ENCODE measurements at regions not wholly inside any gene's neighbourhood (a gene's known extent, or its start where the extent isn't known, plus 50 kb on each side); places are given as distances from the start of the nearest gene placed in this dataset.

- TF ChIP-seq CTCF (IDR thresholded peaks at IDR 0.05; ENCODE audit: insufficient read depth, low read length, poor library complexity, severe bottlenecking), result no peak
- Histone ChIP-seq H3K36me3 (ENCODE audit: control insufficient read depth, insufficient read depth, low read length) (no peaks in the 10 kb centered on the region), H3K27me3 (ENCODE audit: control insufficient read depth, insufficient read depth, low read length) (no peaks in the 10 kb centered on the region), H3K4me3 (ENCODE audit: low read depth, low read length) (no peak overlapping the region)
- no peak for DNase-seq (ENCODE audit: low read depth)
Measured at GRCh38 chr3:59254433-59254832, 204.6 kb upstream of the CFAP20DC start.

GRCh38 chr3:59253523-59253922 is 203.7 kb upstream of the CFAP20DC start:
- TF ChIP-seq CTCF (IDR thresholded peaks at IDR 0.05; ENCODE audit: insufficient read depth, low read length, poor library complexity, severe bottlenecking), result no peak

DNA sequence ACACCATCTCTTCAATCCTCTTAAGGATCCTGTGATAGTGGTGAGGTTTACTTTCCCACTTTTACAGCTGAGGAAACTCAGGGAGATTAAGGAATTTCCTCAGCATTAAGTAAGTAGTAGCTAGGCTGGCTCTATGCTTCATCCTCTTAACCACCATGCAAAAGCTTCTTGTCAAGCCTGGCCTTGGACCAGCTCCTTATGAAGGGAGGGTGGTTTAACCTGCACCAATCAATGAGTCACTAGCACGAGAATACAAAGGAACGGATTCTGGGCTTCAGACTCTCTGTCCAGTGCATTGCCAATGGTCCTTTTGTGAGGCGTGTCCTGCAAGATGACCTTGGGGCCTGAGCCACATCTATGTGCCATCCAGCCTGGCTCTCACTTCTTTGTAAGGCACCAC is 202.0 kb upstream of the CFAP20DC start:
- no peak for TF ChIP-seq CTCF (IDR thresholded peaks at IDR 0.05; ENCODE audit: insufficient read depth, low read length, poor library complexity, severe bottlenecking)
- no peak for DNase-seq (ENCODE audit: low read depth)
- H3K27me3 ChIP-seq (ENCODE audit: control insufficient read depth, insufficient read depth, low read length), result no peaks in the 10 kb centered on the region
- H3K36me3 ChIP-seq (ENCODE audit: control insufficient read depth, insufficient read depth, low read length), result no peaks in the 10 kb centered on the region
- no peak overlapping the region for H3K4me3 ChIP-seq (ENCODE audit: low read depth, low read length)

More at GRCh38 chr3:59253523-59253922, 203.7 kb upstream of the CFAP20DC start:
- Histone ChIP-seq H3K36me3 (ENCODE audit: control insufficient read depth, insufficient read depth, low read length) (no peaks in the 10 kb centered on the region), H3K27me3 (ENCODE audit: control insufficient read depth, insufficient read depth, low read length) (no peaks in the 10 kb centered on the region), H3K4me3 (ENCODE audit: low read depth, low read length) (no peak overlapping the region)
- DNase-seq (ENCODE audit: low read depth), result no peak

- DNase-seq (ENCODE audit: low read depth), result no peak
- no peaks in the 10 kb centered on the region for H3K36me3 ChIP-seq (ENCODE audit: control insufficient read depth, insufficient read depth, low read length)
- no peak for TF ChIP-seq CTCF (IDR thresholded peaks at IDR 0.05; ENCODE audit: insufficient read depth, low read length, poor library complexity, severe bottlenecking)
- no peak overlapping the region for H3K4me3 ChIP-seq (ENCODE audit: low read depth, low read length)
- no peaks in the 10 kb centered on the region for H3K27me3 ChIP-seq (ENCODE audit: control insufficient read depth, insufficient read depth, low read length)
Measured at GRCh38 chr3:59250600-59250999, 200.8 kb upstream of the CFAP20DC start.

- no peak for TF ChIP-seq CTCF (IDR thresholded peaks at IDR 0.05; ENCODE audit: insufficient read depth, low read length, poor library complexity, severe bottlenecking)
- Histone ChIP-seq H3K36me3 (ENCODE audit: control insufficient read depth, insufficient read depth, low read length) (no peaks in the 10 kb centered on the region), H3K4me3 (ENCODE audit: low read depth, low read length) (no peak overlapping the region), H3K27me3 (ENCODE audit: control insufficient read depth, insufficient read depth, low read length) (no peaks in the 10 kb centered on the region)
- no peak for DNase-seq (ENCODE audit: low read depth)
Measured at GRCh38 chr3:59249698-59250361, 200.0 kb upstream of the CFAP20DC start.

DNA sequence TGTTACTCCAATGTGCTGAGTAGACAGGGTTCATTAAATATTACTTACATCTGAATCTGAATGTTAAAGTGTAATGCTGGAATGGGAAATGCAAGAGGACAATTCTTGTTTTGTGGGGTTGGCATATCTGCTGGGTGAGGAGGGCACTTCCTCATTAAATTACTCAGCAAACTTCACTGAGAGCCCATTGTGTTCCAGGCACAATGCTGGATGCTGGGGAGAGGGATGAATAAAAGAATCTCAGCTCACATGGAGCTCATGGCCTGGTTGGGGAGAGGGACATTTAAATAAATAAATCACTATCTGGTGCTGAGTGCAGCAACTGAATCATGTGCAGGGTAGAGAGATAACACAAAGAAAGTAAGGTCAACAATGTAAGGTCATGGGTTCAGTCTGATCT is 199.2 kb upstream of the CFAP20DC start:
- TF ChIP-seq CTCF (IDR thresholded peaks at IDR 0.05; ENCODE audit: insufficient read depth, low read length, poor library complexity, severe bottlenecking), result no peak
- Histone ChIP-seq H3K27me3 (ENCODE audit: control insufficient read depth, insufficient read depth, low read length) (no peaks in the 10 kb centered on the region), H3K4me3 (ENCODE audit: low read depth, low read length) (no peak overlapping the region), H3K36me3 (ENCODE audit: control insufficient read depth, insufficient read depth, low read length) (no peaks in the 10 kb centered on the region)
- no peak for DNase-seq (ENCODE audit: low read depth)
